Osteoblast (primary cell): ENCODE measurements at regions not wholly inside any gene's neighbourhood (a gene's known extent, or its start where the extent isn't known, plus 50 kb on each side); places are given as distances from the start of the nearest gene placed in this dataset.
"Not testable (repeated sequence)": the region's sequence is repeated elsewhere in the genome, so short reads cannot be mapped to it uniquely, and the experiment has no call there.

Experiments
- DNase-seq: peaks from one replicate; pipeline ENCODE4 v3.0.0; 2011; ENCODE audit warnings: low spot score, mixed read lengths; ENCODE audit not compliant: insufficient read length; ENCODE audit errors: missing footprints
- H2AFZ ChIP-seq: 2 replicates; pipeline ENCODE4 v1.6.0; 2011; ENCODE audit warnings: mild to moderate bottlenecking, low read length
- H3K27ac ChIP-seq: 2 replicates; pipeline ENCODE4 v1.5.1; 2011; ENCODE audit warnings: mild to moderate bottlenecking, low read depth, low read length, moderate library complexity
- H3K27me3 ChIP-seq: 2 replicates; pipeline ENCODE4 v1.6.0; 2012; ENCODE audit warnings: mild to moderate bottlenecking, control low read depth, inconsistent platforms, low read length, moderate library complexity; ENCODE audit not compliant: insufficient read depth
- H3K36me3 ChIP-seq: 2 replicates; pipeline ENCODE4 v1.5.1; 2011; ENCODE audit warnings: mild to moderate bottlenecking, low read length, control low read depth, moderate library complexity; ENCODE audit not compliant: insufficient read depth
- H3K4me1 ChIP-seq: 2 replicates; pipeline ENCODE4 v1.5.1; 2011; ENCODE audit warnings: mild to moderate bottlenecking, low read length, control low read depth, moderate library complexity; ENCODE audit not compliant: insufficient read depth
- H3K4me2 ChIP-seq: 2 replicates; pipeline ENCODE4 v1.6.0; 2011; ENCODE audit warnings: mild to moderate bottlenecking, low read length; ENCODE audit not compliant: insufficient read depth
- H3K4me3 ChIP-seq: fragments of 200-600 bp; sonication (generic); 3 replicates; pipeline ENCODE4 v1.5.1; 2012; ENCODE audit warnings: mild to moderate bottlenecking, low read length, inconsistent platforms; ENCODE audit not compliant: insufficient read depth
- H3K79me2 ChIP-seq: 2 replicates; pipeline ENCODE4 v1.6.0; 2012; ENCODE audit warnings: mild to moderate bottlenecking, low read length, control low read depth, inconsistent platforms; ENCODE audit not compliant: insufficient read depth
- H3K9me3 ChIP-seq: 2 replicates; pipeline ENCODE4 v1.5.1; 2011; ENCODE audit warnings: low read depth, low read length, control low read depth
- H4K20me1 ChIP-seq: 2 replicates; pipeline ENCODE4 v1.6.0; 2012; ENCODE audit warnings: mild to moderate bottlenecking, low read length, control low read depth; ENCODE audit not compliant: insufficient read depth
- TF ChIP-seq, protein P1 (sequence below): IDR thresholded peaks from 2 replicates; pipeline ENCODE4 v1.5.1; 2011; ENCODE audit warnings: mild to moderate bottlenecking, low read depth, low read length, moderate library complexity; ENCODE audit errors: extremely low read depth

DNA sequence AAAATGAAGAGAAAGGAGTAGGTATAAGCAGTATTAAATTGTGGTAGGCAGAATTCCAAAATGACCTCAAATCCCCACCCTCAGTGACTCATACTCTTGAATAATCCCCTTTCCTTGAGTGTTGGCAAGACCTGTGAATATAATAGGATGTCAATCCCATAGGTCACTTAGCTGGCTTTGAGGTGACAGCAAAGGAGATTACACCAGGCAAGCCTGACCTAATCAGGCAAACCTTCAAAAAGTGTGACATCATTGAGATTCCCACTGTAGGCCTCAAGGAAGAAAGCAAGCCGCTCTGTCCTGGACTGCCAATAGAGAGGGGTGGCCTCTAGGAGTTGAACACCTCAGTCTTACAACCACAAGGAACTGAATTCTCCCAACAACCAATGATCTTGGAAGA lies 535.2 kb downstream of the RBFOX1 start:
- TF ChIP-seq, protein P1, sequence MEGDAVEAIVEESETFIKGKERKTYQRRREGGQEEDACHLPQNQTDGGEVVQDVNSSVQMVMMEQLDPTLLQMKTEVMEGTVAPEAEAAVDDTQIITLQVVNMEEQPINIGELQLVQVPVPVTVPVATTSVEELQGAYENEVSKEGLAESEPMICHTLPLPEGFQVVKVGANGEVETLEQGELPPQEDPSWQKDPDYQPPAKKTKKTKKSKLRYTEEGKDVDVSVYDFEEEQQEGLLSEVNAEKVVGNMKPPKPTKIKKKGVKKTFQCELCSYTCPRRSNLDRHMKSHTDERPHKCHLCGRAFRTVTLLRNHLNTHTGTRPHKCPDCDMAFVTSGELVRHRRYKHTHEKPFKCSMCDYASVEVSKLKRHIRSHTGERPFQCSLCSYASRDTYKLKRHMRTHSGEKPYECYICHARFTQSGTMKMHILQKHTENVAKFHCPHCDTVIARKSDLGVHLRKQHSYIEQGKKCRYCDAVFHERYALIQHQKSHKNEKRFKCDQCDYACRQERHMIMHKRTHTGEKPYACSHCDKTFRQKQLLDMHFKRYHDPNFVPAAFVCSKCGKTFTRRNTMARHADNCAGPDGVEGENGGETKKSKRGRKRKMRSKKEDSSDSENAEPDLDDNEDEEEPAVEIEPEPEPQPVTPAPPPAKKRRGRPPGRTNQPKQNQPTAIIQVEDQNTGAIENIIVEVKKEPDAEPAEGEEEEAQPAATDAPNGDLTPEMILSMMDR, result no peak
- no peaks in the 10 kb centered on the region for H3K9me3 ChIP-seq
- H2AFZ ChIP-seq, result no peak overlapping the region
- H3K27ac ChIP-seq, result no peak overlapping the region
- no peaks in the 10 kb centered on the region for H4K20me1 ChIP-seq
- no peaks in the 10 kb centered on the region for H3K27me3 ChIP-seq
- no peaks in the 10 kb centered on the region for H3K4me1 ChIP-seq
- DNase-seq, result no peak
- H3K4me2 ChIP-seq, result no peak overlapping the region
- no peaks in the 10 kb centered on the region for H3K36me3 ChIP-seq
- H3K4me3 ChIP-seq, result no peak overlapping the region
- H3K79me2 ChIP-seq, result no peaks in the 10 kb centered on the region

DNA sequence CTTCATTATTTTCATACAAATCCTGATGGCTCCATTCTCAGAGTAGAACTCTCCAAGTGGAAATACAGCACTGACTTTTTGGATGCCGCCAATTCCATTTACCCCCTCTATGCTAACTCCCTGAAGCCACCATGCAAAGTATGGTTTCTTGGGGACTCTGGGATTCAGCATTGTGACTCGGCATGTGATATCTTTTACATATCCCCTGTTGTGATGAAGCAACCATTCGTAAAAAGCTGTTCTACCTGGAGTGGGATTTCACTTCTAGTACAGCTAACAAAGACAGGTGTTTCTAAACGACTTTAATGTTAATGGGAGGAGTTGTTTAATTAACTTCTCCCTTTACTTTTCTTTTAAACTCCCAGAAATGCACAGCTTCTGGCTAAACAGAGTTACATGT lies 533.5 kb downstream of the RBFOX1 start:
- no peak for DNase-seq
- no peak overlapping the region for H3K4me3 ChIP-seq
- H2AFZ ChIP-seq, result no peak overlapping the region
- H4K20me1 ChIP-seq, result no peaks in the 10 kb centered on the region
- H3K4me2 ChIP-seq, result no peak overlapping the region
- no peaks in the 10 kb centered on the region for H3K4me1 ChIP-seq
- TF ChIP-seq, protein P1, result no peak
- H3K27me3 ChIP-seq, result no peaks in the 10 kb centered on the region
- H3K9me3 ChIP-seq, result no peaks in the 10 kb centered on the region
- no peaks in the 10 kb centered on the region for H3K36me3 ChIP-seq
- H3K27ac ChIP-seq, result no peak overlapping the region
- H3K79me2 ChIP-seq, result no peaks in the 10 kb centered on the region

- H3K27me3 ChIP-seq, H3K4me1 ChIP-seq, H4K20me1 ChIP-seq, H3K27ac ChIP-seq, H3K4me2 ChIP-seq, H3K9me3 ChIP-seq, H3K4me3 ChIP-seq, H2AFZ ChIP-seq, H3K79me2 ChIP-seq, DNase-seq, H3K36me3 ChIP-seq: not testable (repeated sequence)
These were observed 532.7 kb downstream of the RBFOX1 start for GRCh38 chr16:7865393-7865792.

DNA sequence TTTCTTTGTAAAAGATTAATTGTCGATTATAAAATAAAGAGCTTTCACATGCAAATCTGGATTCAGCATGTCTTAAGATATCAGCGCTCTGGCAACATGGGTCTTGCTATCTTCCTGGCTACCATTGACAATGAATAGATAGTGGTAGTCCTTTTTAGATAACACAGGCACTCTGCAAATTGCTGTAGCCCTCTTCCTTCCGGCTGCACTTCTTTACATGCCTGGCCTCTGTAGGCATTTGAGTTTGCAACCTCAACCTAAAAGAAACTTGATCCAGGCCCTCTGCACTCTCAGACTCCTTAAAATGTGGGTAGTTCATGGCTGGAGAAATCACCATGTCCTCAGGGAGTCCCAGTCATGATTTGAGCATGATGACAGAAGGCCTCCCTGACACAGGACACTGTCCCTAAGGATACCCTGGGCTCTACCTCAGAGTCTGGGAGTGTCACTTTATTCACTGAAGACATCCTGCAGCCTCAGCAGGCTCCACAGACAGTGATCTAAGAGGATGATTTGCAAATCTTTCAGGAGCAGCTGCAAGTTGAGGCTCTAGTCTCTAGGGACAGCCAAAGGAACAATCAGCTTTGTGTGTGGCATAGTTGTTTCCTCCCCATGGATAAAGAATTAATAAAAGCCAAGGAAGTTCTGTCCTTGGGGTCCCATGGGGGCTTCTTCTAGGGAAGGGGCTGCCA lies 529.4 kb downstream of the RBFOX1 start:
- Histone ChIP-seq H4K20me1 (no peaks in the 10 kb centered on the region), H3K4me3 (no peak overlapping the region), H3K27ac (no peak overlapping the region), H3K27me3 (no peaks in the 10 kb centered on the region), H3K4me2 (no peak overlapping the region), H2AFZ (no peak overlapping the region), H3K9me3 (no peaks in the 10 kb centered on the region), H3K79me2 (no peaks in the 10 kb centered on the region), H3K4me1 (no peaks in the 10 kb centered on the region), H3K36me3 (no peaks in the 10 kb centered on the region)
- DNase-seq, result no peak
- TF ChIP-seq, protein P1, result no peak
